H1 (cell line): ENCODE measurements at regions not wholly inside any gene's neighbourhood (a gene's known extent, or its start where the extent isn't known, plus 50 kb on each side); places are given as distances from the start of the nearest gene placed in this dataset.

ENCODE experiments used
- CTCF ChIA-PET: fragments of 300-600 bp; sonication (Branson Sonifier 250); formaldehyde crosslinking; loops from one replicate; lab custom pipeline; 2021; ENCODE audit not compliant: partially characterized antibody; lab: Charles Lee
- POLR2A ChIA-PET: fragments of 300-600 bp; sonication (Branson Sonifier 250); formaldehyde crosslinking; loops from one replicate; lab custom pipeline; 2021; ENCODE audit warnings: inconsistent platforms; ENCODE audit not compliant: partially characterized antibody; lab: Charles Lee
- DNase-seq, 2 experiments: peaks; one replicate each; pipeline versions ENCODE4 v3.0.0 to v3.0.0-alpha.2; 2010 to 2022; ENCODE audit warnings: low spot score in 2 of 2, low read depth in 1 of 2, mixed read lengths in 1 of 2
- FAIRE-seq: peaks from 2 replicates; lab custom pipeline; 2011; peaks lifted over from hg19 to GRCh38; lab: Jason Lieb, UNC
- H2AFZ ChIP-seq: 2 replicates; pipeline ENCODE4 v1.8.1; 2012; ENCODE audit warnings: low read length, inconsistent platforms
- H2AK5ac ChIP-seq: 2 replicates; pipeline ENCODE4 v1.6.1; 2013; ENCODE audit warnings: low read depth, low read length
- H2BK120ac ChIP-seq: replicated peaks from 2 replicates; pipeline ENCODE3; 2013; ENCODE audit warnings: low read depth, low read length, inconsistent platforms
- H2BK12ac ChIP-seq: 2 replicates; pipeline ENCODE4 v1.6.1; 2013; ENCODE audit warnings: low read depth, low read length
- H2BK15ac ChIP-seq: 2 replicates; pipeline ENCODE4 v1.6.1; 2013; ENCODE audit warnings: low read length
- H2BK20ac ChIP-seq: 2 replicates; pipeline ENCODE4 v1.6.1; 2013; ENCODE audit warnings: low read length
- H2BK5ac ChIP-seq: 2 replicates; pipeline ENCODE4 v1.6.1; 2013; ENCODE audit warnings: low read depth, low read length
- H3K14ac ChIP-seq: 2 replicates; pipeline ENCODE4 v1.6.1; 2013; ENCODE audit warnings: inconsistent platforms; ENCODE audit not compliant: insufficient read length
- H3K18ac ChIP-seq: 2 replicates; pipeline ENCODE4 v1.6.1; 2013; ENCODE audit warnings: low read length; ENCODE audit errors: extremely low read depth
- H3K23ac ChIP-seq: 2 replicates; pipeline ENCODE4 v1.6.1; 2013; ENCODE audit warnings: inconsistent platforms; ENCODE audit not compliant: insufficient read length
- H3K23me2 ChIP-seq: 2 replicates; pipeline ENCODE4 v1.6.1; 2013; ENCODE audit warnings: low read depth, low read length
- H3K27ac ChIP-seq: 2 replicates; pipeline ENCODE4 v1.6.1; 2011; ENCODE audit warnings: low read depth, low read length, inconsistent platforms
- H3K27me3 ChIP-seq, 4 experiments: replicated peaks in 1 of 4; 1 replicate in 1 of 4; 2 replicates in 3 of 4; pipeline versions ENCODE4 v1.6.1 to v1.8.1; 2011 to 2013; ENCODE audit warnings: low read length in 3 of 4, mild to moderate bottlenecking in 3 of 4, inconsistent platforms in 2 of 4, mixed read lengths in 2 of 4, moderate library complexity in 1 of 4; ENCODE audit not compliant: control insufficient read depth in 3 of 4, insufficient read depth in 3 of 4; ENCODE audit errors: extremely low read depth in 1 of 4
- H3K36me3 ChIP-seq, 4 experiments: 2 replicates each; pipeline versions ENCODE4 v1.6.1 to v1.8.1; 2011 to 2013; ENCODE audit warnings: mild to moderate bottlenecking in 4 of 4, low read length in 3 of 4, moderate library complexity in 2 of 4, control low read depth in 1 of 4, inconsistent platforms in 1 of 4; ENCODE audit not compliant: insufficient read depth in 4 of 4, control insufficient read depth in 2 of 4
- H3K4ac ChIP-seq: replicated peaks from 2 replicates; pipeline ENCODE3; 2013; ENCODE audit warnings: low read length, low read depth, mixed read lengths, inconsistent platforms; ENCODE audit not compliant: insufficient read length
- H3K4me1 ChIP-seq, 4 experiments: replicated peaks in 1 of 4; 1 replicate in 1 of 4; 2 replicates in 3 of 4; pipeline versions ENCODE4 v1.6.1 to v1.8.1; 2011 to 2013; ENCODE audit warnings: low read length in 3 of 4, inconsistent platforms in 2 of 4, mixed read lengths in 1 of 4; ENCODE audit not compliant: insufficient read depth in 4 of 4, control insufficient read depth in 3 of 4
- H3K4me2 ChIP-seq, 2 experiments: 2 replicates each; pipeline versions ENCODE4 v1.6.1 to v1.8.1; 2011 to 2013; ENCODE audit warnings: low read depth in 2 of 2, low read length in 2 of 2, control low read depth in 1 of 2, inconsistent platforms in 1 of 2, mild to moderate bottlenecking in 1 of 2; ENCODE audit not compliant: insufficient read depth in 1 of 2
- H3K4me3 ChIP-seq, 4 experiments: fragments of 200-600, 300-600 bp in 1 of 4; sonication (generic), shearing (Covaris generic), sonication (Bioruptor Twin) in 1 of 4; 2 replicates each; pipeline versions ENCODE4 v1.5.1 to v1.8.1; 2011 to 2016; ENCODE audit warnings: low read length in 4 of 4, low read depth in 3 of 4, control low read depth in 2 of 4, inconsistent platforms in 2 of 4, mild to moderate bottlenecking in 2 of 4, mixed read lengths in 1 of 4, moderate library complexity in 1 of 4; ENCODE audit not compliant: insufficient read depth in 2 of 4; ENCODE audit errors: extremely low read depth in 1 of 4
- H3K56ac ChIP-seq: replicated peaks from 2 replicates; pipeline ENCODE3; 2013; ENCODE audit warnings: low read depth, mild to moderate bottlenecking, mixed read lengths, low read length, inconsistent platforms; ENCODE audit not compliant: insufficient read length
- H3K79me1 ChIP-seq: 2 replicates; pipeline ENCODE4 v1.6.1; 2013; ENCODE audit warnings: low read depth, low read length, control low read depth
- H3K79me2 ChIP-seq, 2 experiments: 2 replicates each; pipeline versions ENCODE4 v1.6.1 to v1.8.1; 2012 to 2013; ENCODE audit warnings: low read length in 2 of 2, mild to moderate bottlenecking in 2 of 2, inconsistent platforms in 1 of 2; ENCODE audit not compliant: insufficient read depth in 2 of 2, control insufficient read depth in 1 of 2
- H3K9ac ChIP-seq, 4 experiments: replicated peaks in 1 of 4; 1 replicate in 1 of 4; 2 replicates in 3 of 4; pipeline versions ENCODE4 v1.6.1 to v1.8.1; 2011 to 2013; ENCODE audit warnings: low read depth in 3 of 4, low read length in 3 of 4, control low read depth in 2 of 4, mild to moderate bottlenecking in 2 of 4, moderate library complexity in 2 of 4, inconsistent platforms in 1 of 4; ENCODE audit errors: extremely low read depth in 1 of 4
- H3K9me3 ChIP-seq, 2 experiments: 2 replicates each; pipeline versions ENCODE4 v1.6.1 to v1.8.1; 2012 to 2013; ENCODE audit warnings: mild to moderate bottlenecking in 2 of 2, moderate library complexity in 2 of 2, control low read depth in 1 of 2, inconsistent platforms in 1 of 2, low read depth in 1 of 2, low read length in 1 of 2, mixed read lengths in 1 of 2; ENCODE audit not compliant: insufficient read depth in 2 of 2
- H4K20me1 ChIP-seq, 2 experiments: replicated peaks in 1 of 2; 2 replicates each; pipeline versions ENCODE3 to v1.8.1; 2011 to 2013; ENCODE audit warnings: inconsistent platforms in 2 of 2, low read length in 2 of 2, mild to moderate bottlenecking in 1 of 2; ENCODE audit not compliant: insufficient read depth in 2 of 2, control insufficient read depth in 1 of 2
- H4K5ac ChIP-seq: 2 replicates; pipeline ENCODE4 v1.6.1; 2013; ENCODE audit warnings: low read length, low read depth, mixed read lengths, inconsistent platforms; ENCODE audit not compliant: insufficient read length
- H4K8ac ChIP-seq: 2 replicates; pipeline ENCODE4 v1.8.0; 2013; ENCODE audit warnings: mild to moderate bottlenecking, moderate library complexity, low read length, inconsistent platforms; ENCODE audit not compliant: insufficient read depth; ENCODE audit errors: extremely low read depth
- H4K91ac ChIP-seq: replicated peaks from 2 replicates; pipeline ENCODE3; 2013; ENCODE audit warnings: low read length, mixed read lengths, inconsistent platforms; ENCODE audit not compliant: insufficient read length
- BACH1 ChIP-seq: IDR thresholded peaks from 2 replicates; pipeline ENCODE4 v1.6.1; 2012; ENCODE audit warnings: low read length, improper control_type of control experiment
- GABPA ChIP-seq: IDR thresholded peaks from 2 replicates; pipeline ENCODE4 v1.6.1; 2011; ENCODE audit warnings: mild to moderate bottlenecking, low read length, moderate library complexity, borderline replicate concordance; ENCODE audit not compliant: insufficient read depth
- HDAC6 ChIP-seq: IDR thresholded peaks from one replicate; pipeline ENCODE4 v1.7.1; 2012; ENCODE audit warnings: low read depth, mild to moderate bottlenecking, inconsistent platforms, low read length, moderate library complexity
- JUN ChIP-seq: IDR thresholded peaks from 2 replicates; pipeline ENCODE4 v1.6.1; 2011; ENCODE audit warnings: low read depth, mild to moderate bottlenecking, improper control_type of control experiment, low read length
- PHF8 ChIP-seq: fragments of 200-600 bp; sonication (generic); conservative IDR thresholded peaks from 2 replicates; pipeline ENCODE4 v1.7.1; 2012; ENCODE audit warnings: low read depth, mild to moderate bottlenecking, inconsistent platforms, low read length, moderate library complexity
- RNF2 ChIP-seq: fragments of 200-900, 300-1000 bp; sonication (generic); IDR thresholded peaks from 2 replicates; pipeline ENCODE4 v1.7.1; 2016; ENCODE audit warnings: borderline replicate concordance, low read depth, mild to moderate bottlenecking, antibody characterized with exemption, low read length; ENCODE audit not compliant: poor library complexity, severe bottlenecking; ENCODE audit errors: missing control alignments
- SIN3A ChIP-seq, 2 experiments: IDR thresholded peaks in 1 of 2; conservative IDR thresholded peaks in 1 of 2; 2 replicates each; pipeline ENCODE4 v1.6.1; 2011 to 2012; ENCODE audit warnings: low read length in 2 of 2, improper control_type of control experiment in 1 of 2, low read depth in 1 of 2, mild to moderate bottlenecking in 1 of 2
- SIRT6 ChIP-seq: IDR thresholded peaks from one replicate; pipeline ENCODE4 v1.7.1; 2012; ENCODE audit warnings: low read length, inconsistent platforms
- SIX5 ChIP-seq: IDR thresholded peaks from 2 replicates; pipeline ENCODE4 v1.6.1; 2011; ENCODE audit warnings: mild to moderate bottlenecking, low read depth, low read length
- SP1 ChIP-seq: IDR thresholded peaks from 2 replicates; pipeline ENCODE4 v1.6.1; 2011; ENCODE audit warnings: low read depth, low read length
- SP4 ChIP-seq: IDR thresholded peaks from 2 replicates; pipeline ENCODE4 v1.6.1; 2012; ENCODE audit warnings: low read length, inconsistent platforms
- SUZ12 ChIP-seq: fragments of 200-600 bp; sonication (generic); IDR thresholded peaks from 2 replicates; pipeline ENCODE4 v1.6.1; 2012; ENCODE audit warnings: mild to moderate bottlenecking, inconsistent platforms, low read length, moderate library complexity, mixed read lengths
- TBP ChIP-seq: IDR thresholded peaks from 2 replicates; pipeline ENCODE4 v1.6.1; 2011; ENCODE audit warnings: low read depth, low read length, improper control_type of control experiment
- WGBS, 2 experiments: shearing (Covaris generic) in 1 of 2; methylation state at CpG; one replicate each; pipeline versions ENCODE4 v1.1.6 to v1.1.7; 2013 to 2015; ENCODE audit warnings: low lambda C conversion rate in 2 of 2, mixed read lengths in 2 of 2, inconsistent platforms in 1 of 2, low coverage in 1 of 2, missing lambda C conversion rate in 1 of 2; ENCODE audit not compliant: insufficient replicate concordance in 2 of 2, insufficient coverage in 1 of 2, insufficient read length in 1 of 2; ENCODE audit errors: extremely low coverage in 1 of 2, missing lambda C conversion rate in 1 of 2; 5-methylcytosine and 5-hydroxymethylcytosine counted together

GRCh38 chr7:138173548-138173947, 97.3 kb downstream of the AKR1D1 start (continued):
- TF ChIP-seq SIX5 = no peak

GRCh38 chr7:138176060-138176459, 99.8 kb downstream of the AKR1D1 start:
- H2AK5ac ChIP-seq = no peak overlapping the region
- 92% methylated on average over 5 of the region's 5 CpGs; no CpG with 5 or more reads in 1 of the 2 experiments for WGBS, 2 experiments
- H3K4me3 ChIP-seq = no peak overlapping the region
- H2AFZ ChIP-seq = no peak overlapping the region
- FAIRE-seq (no peak), DNase-seq (no peak)
- H3K36me3 ChIP-seq = no peaks in the 10 kb centered on the region
- ChIA-PET CTCF (no interaction called here), POLR2A (no interaction called here)
- no peaks in the 10 kb centered on the region for H3K79me2 ChIP-seq
- no peak overlapping the region for H3K18ac ChIP-seq
- no peak overlapping the region for H3K4ac ChIP-seq
- H3K56ac ChIP-seq = no peak overlapping the region
- no peak overlapping the region for H3K14ac ChIP-seq
- H3K9ac ChIP-seq = no peak overlapping the region
- no peaks in the 10 kb centered on the region for H3K79me1 ChIP-seq
- H4K5ac ChIP-seq = no peak overlapping the region
- H3K9me3 ChIP-seq = peaks cover 6% of the 10 kb centered on the region in 2 experiments; a peak in 3 of 4 replicates
- no peaks in the 10 kb centered on the region for H4K20me1 ChIP-seq
- H3K4me2 ChIP-seq = no peak overlapping the region
- H2BK20ac ChIP-seq = no peak overlapping the region
- no peak overlapping the region for H3K23ac ChIP-seq
- H4K91ac ChIP-seq = no peak overlapping the region
- H2BK15ac ChIP-seq = no peak overlapping the region
- H3K27me3 ChIP-seq = no peaks in the 10 kb centered on the region
- no peak overlapping the region for H3K27ac ChIP-seq
- no peaks in the 10 kb centered on the region for H3K23me2 ChIP-seq
- H2BK120ac ChIP-seq = no peak overlapping the region
- peaks cover 2 to 5% (median 3%) of the 10 kb centered on the region in 4 experiments; a peak in 5 of 7 replicates for H3K4me1 ChIP-seq
- no peak overlapping the region for H4K8ac ChIP-seq
- H2BK5ac ChIP-seq = no peak overlapping the region
- H2BK12ac ChIP-seq = peak overlapping the region; percentile 30; the same call in 1 of the 2 replicates
- no peak for TF ChIP-seq TBP
- TF ChIP-seq SUZ12 = no peak
- TF ChIP-seq SP1 = no peak
- TF ChIP-seq HDAC6 = no peak
- no peak for TF ChIP-seq SIX5
- no peak for TF ChIP-seq RNF2
- no peak for TF ChIP-seq SIN3A (conservative IDR thresholded peaks at IDR 0.05 in 1 of 2, IDR thresholded peaks at IDR 0.05 in 1 of 2; ENCODE audit: low read depth in 1 of 2, low read length in 2 of 2)
- TF ChIP-seq SIRT6 = no peak
- no peak for TF ChIP-seq GABPA
- no peak for TF ChIP-seq PHF8
- no peak for TF ChIP-seq JUN
- no peak for TF ChIP-seq BACH1
- no peak for TF ChIP-seq SP4
